ENCODE measurements at regions not wholly inside any gene's neighbourhood (a gene's known extent, or its start where the extent isn't known, plus 50 kb on each side); places are given as distances from the start of the nearest gene placed in this dataset.

- no peak for TF ChIP-seq CTCF (conservative IDR thresholded peaks at IDR 0.05; ENCODE audit: low read depth, low read length)
- no peak for TF ChIP-seq EZH2 (IDR thresholded peaks at IDR 0.05; ENCODE audit: low read length, unreplicated experiment)
- TF ChIP-seq EZH2phosphoT487 (IDR thresholded peaks at IDR 0.05; ENCODE audit: borderline replicate concordance, low read length) = no peak
Measured at GRCh38 chr5:125154301-125155110, 408.1 kb upstream of the ZNF608 start.
